ENCODE measurements at regions not wholly inside any gene's neighbourhood (a gene's known extent, or its start where the extent isn't known, plus 50 kb on each side); places are given as distances from the start of the nearest gene placed in this dataset.

- Mint-ChIP-seq H3K36me3 (ENCODE audit: low read depth) (no peaks in the 10 kb centered on the region), H3K4me3 (no peak overlapping the region), H3K4me1 (no peaks in the 10 kb centered on the region), H3K9me3 (no peaks in the 10 kb centered on the region), H3K27me3 (ENCODE audit: insufficient read depth) (peaks cover 2% of the 10 kb centered on the region), H3K27ac (no peak overlapping the region)
- DNase-seq, result no peak
- Histone ChIP-seq H3K4me3 (ENCODE audit: low read length) (no peak overlapping the region), H3K9ac (ENCODE audit: extremely low read depth, low read length, poor library complexity, severe bottlenecking) (no peak overlapping the region), H3K36me3 (ENCODE audit: control insufficient read depth, insufficient read depth, low read length) (no peaks in the 10 kb centered on the region), H3K27me3 (ENCODE audit: control insufficient read depth, insufficient read depth, low read length, poor library complexity, severe bottlenecking) (no peaks in the 10 kb centered on the region), H3K9me3 (ENCODE audit: control insufficient read depth, low read length) (no peaks in the 10 kb centered on the region), H3K27ac (ENCODE audit: low read depth, low read length) (no peak overlapping the region), H3K4me1 (ENCODE audit: control insufficient read depth, insufficient read depth, low read length) (no peaks in the 10 kb centered on the region)
- TF ChIP-seq CTCF (conservative IDR thresholded peaks at IDR 0.05), result no peak
- WGBS, 2 experiments (ENCODE audit: insufficient coverage in 1 of 2, insufficient read length in 1 of 2), result 73 to 89% methylated on average over 4 to 5 of the region's 5 CpGs
These were observed 476.9 kb upstream of the ADGRL2 start for GRCh38 chr1:81323862-81324261.

- Histone ChIP-seq H3K4me1 (ENCODE audit: control insufficient read depth, insufficient read depth, low read length) (no peaks in the 10 kb centered on the region), H3K27me3 (ENCODE audit: control insufficient read depth, insufficient read depth, low read length, poor library complexity, severe bottlenecking) (no peaks in the 10 kb centered on the region), H3K9me3 (ENCODE audit: control insufficient read depth, low read length) (no peaks in the 10 kb centered on the region), H3K36me3 (ENCODE audit: control insufficient read depth, insufficient read depth, low read length) (no peaks in the 10 kb centered on the region), H3K27ac (ENCODE audit: low read depth, low read length) (no peak overlapping the region), H3K9ac (ENCODE audit: extremely low read depth, low read length, poor library complexity, severe bottlenecking) (no peak overlapping the region), H3K4me3 (ENCODE audit: low read length) (no peak overlapping the region)
- Mint-ChIP-seq H3K9me3 (no peaks in the 10 kb centered on the region), H3K4me3 (no peak overlapping the region), H3K27ac (no peak overlapping the region), H3K36me3 (ENCODE audit: low read depth) (no peaks in the 10 kb centered on the region), H3K4me1 (peaks cover 23% of the 10 kb centered on the region), H3K27me3 (ENCODE audit: insufficient read depth) (no peaks in the 10 kb centered on the region)
- WGBS, 2 experiments (ENCODE audit: insufficient coverage in 1 of 2, insufficient read length in 1 of 2), result 57 to 80% methylated on average over 1 of the region's 1 CpG
- no peak for TF ChIP-seq CTCF (conservative IDR thresholded peaks at IDR 0.05)
- no peak for DNase-seq
These were observed 483.5 kb upstream of the ADGRL2 start for GRCh38 chr1:81317191-81317590.

GRCh38 chr1:81314513-81315233 is 486.1 kb upstream of the ADGRL2 start:
- Histone ChIP-seq H3K9me3 (ENCODE audit: control insufficient read depth, low read length) (no peaks in the 10 kb centered on the region), H3K36me3 (ENCODE audit: control insufficient read depth, insufficient read depth, low read length) (no peaks in the 10 kb centered on the region), H3K27me3 (ENCODE audit: control insufficient read depth, insufficient read depth, low read length, poor library complexity, severe bottlenecking) (no peaks in the 10 kb centered on the region), H3K4me1 (ENCODE audit: control insufficient read depth, insufficient read depth, low read length) (no peaks in the 10 kb centered on the region), H3K27ac (ENCODE audit: low read depth, low read length) (no peak overlapping the region), H3K9ac (ENCODE audit: extremely low read depth, low read length, poor library complexity, severe bottlenecking) (no peak overlapping the region), H3K4me3 (ENCODE audit: low read length) (no peak overlapping the region)
- Mint-ChIP-seq H3K4me3 (no peak overlapping the region), H3K27ac (no peak overlapping the region), H3K4me1 (peaks cover 39% of the 10 kb centered on the region), H3K27me3 (ENCODE audit: insufficient read depth) (no peaks in the 10 kb centered on the region), H3K9me3 (no peaks in the 10 kb centered on the region), H3K36me3 (ENCODE audit: low read depth) (no peaks in the 10 kb centered on the region)
- no peak for DNase-seq
- no peak for TF ChIP-seq CTCF (conservative IDR thresholded peaks at IDR 0.05)
- 88 to 90% methylated on average over 2 of the region's 2 CpGs for WGBS, 2 experiments (ENCODE audit: insufficient coverage in 1 of 2, insufficient read length in 1 of 2)

Measured in endodermal cell (in vitro differentiated cells).